Inflammatory macrophage treated with lipopolysaccharide for 1 hour (primary cell): ENCODE measurements at regions not wholly inside any gene's neighbourhood (a gene's known extent, or its start where the extent isn't known, plus 50 kb on each side); places are given as distances from the start of the nearest gene placed in this dataset.
"Not testable (repeated sequence)": the region's sequence is repeated elsewhere in the genome, so short reads cannot be mapped to it uniquely, and the experiment has no call there.

Experiments used
- DNase-seq, 2 donors: peaks; one replicate each; pipeline ENCODE4 v3.0.0-alpha.2; 2020 to 2022

GRCh38 chr5:40121236-40121635 is 558.5 kb upstream of the PTGER4 start:
- DNase-seq: no peak

DNA sequence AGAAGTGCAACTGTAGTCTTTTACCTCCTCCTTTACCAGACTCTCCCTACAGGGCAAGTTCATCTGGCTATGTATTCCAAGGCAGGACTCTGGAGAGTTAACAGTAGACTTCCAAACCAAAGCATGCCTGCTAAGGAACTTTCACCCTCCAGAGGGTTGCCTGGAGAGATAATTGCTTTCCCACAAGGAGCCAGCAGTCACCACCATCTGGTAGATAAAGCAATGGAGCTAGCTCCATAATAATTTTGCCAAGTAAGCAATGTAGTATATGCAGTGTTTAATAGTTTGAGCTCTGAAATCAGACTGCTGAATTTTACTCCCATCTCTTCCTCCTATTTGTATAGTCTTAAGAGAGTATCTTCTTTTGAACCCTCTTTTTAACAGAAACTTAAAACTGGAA is 566.8 kb upstream of the PTGER4 start:
- DNase-seq: no peak

- DNase-seq: not testable (repeated sequence)
These were observed 568.7 kb upstream of the PTGER4 start for GRCh38 chr5:40111036-40111435.

- DNase-seq: peak; percentile 0 to 10
These were observed 570.8 kb upstream of the PTGER4 start for GRCh38 chr5:40108764-40109390.

- not testable (repeated sequence) for DNase-seq
These were observed 571.9 kb upstream of the PTGER4 start for GRCh38 chr5:40107786-40108185.

GRCh38 chr5:40106847-40107246 is 572.9 kb upstream of the PTGER4 start:
- no peak for DNase-seq

DNA sequence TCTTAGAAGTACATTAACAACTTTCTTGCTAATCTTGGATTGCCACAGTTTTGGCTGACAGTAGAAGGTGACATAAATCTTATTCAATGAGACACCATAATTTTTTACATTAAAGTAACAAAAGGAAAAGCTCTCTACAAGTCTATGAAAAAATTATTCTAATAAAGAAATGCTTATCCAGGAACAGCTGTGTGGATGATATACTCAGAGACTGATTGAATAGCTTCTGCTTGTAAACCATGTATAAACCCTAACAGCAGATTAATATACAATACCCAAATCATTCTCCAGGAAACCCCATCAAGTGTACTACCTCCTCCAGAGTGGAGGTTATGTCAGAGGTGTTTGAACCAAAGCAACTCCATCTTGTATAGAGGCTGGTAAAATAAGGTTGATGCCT is 581.4 kb upstream of the PTGER4 start:
- no peak for DNase-seq

DNA sequence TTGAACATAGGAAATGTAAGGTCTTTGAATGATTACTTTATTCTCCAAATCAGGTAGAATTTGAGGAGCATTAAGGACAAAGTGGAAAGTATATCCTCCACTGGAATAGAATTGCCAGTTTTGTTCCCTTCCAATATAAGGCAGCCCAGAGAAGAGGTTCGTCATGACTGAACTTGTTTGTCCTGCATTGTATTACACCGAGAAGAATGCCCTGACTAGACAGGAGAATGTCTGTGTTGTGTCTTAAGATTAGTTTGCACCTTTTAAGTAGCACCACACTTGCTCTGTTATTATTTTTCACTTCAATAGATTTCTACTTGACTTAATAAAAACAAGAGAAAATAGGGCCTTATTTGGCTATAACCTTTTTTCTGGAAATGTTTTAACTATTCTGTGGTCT is 586.2 kb upstream of the PTGER4 start:
- DNase-seq: no peak

- no peak for DNase-seq
These were observed 590.4 kb upstream of the PTGER4 start for GRCh38 chr5:40089269-40089668.

DNA sequence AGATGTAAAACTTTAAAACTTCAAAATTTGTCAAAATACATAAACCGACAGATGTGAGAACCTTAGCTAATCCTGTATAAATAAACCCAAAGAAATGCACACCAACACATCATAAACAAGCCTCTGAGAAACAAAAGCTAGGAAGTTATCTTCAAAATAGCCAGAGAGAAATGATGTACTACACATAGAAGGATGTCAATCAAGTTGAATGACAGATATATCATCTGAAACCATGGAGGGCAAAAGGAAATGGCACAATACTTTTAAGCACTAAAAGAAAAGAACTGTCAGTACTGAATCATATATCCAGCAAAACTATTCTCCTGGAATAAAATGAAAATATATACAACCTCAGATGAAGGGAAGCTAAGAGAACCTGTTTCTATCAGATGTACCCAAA is 595.1 kb upstream of the PTGER4 start:
- DNase-seq: no peak

DNA sequence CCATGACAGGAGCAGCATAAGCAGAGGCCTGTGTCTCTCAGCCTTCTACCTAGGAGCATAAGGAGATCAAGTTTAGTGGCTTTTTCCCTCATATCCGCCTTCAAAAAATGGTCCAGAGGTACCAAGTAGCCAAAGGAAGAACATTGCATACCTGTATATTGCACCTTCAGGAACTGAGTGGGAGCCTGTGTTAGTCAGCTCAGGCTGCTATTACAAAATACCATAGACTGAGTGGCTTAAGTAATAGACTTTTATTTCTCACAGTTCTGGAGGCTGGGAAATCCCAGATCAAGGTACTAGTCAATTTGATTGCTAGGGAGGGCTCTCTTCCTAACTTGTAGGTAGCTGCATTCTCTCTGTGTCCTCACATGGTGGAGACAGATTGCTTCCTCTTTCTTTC is 597.4 kb upstream of the PTGER4 start:
- no peak for DNase-seq

- DNase-seq: no peak
These were observed 599.5 kb upstream of the PTGER4 start for GRCh38 chr5:40080191-40080590.

DNA sequence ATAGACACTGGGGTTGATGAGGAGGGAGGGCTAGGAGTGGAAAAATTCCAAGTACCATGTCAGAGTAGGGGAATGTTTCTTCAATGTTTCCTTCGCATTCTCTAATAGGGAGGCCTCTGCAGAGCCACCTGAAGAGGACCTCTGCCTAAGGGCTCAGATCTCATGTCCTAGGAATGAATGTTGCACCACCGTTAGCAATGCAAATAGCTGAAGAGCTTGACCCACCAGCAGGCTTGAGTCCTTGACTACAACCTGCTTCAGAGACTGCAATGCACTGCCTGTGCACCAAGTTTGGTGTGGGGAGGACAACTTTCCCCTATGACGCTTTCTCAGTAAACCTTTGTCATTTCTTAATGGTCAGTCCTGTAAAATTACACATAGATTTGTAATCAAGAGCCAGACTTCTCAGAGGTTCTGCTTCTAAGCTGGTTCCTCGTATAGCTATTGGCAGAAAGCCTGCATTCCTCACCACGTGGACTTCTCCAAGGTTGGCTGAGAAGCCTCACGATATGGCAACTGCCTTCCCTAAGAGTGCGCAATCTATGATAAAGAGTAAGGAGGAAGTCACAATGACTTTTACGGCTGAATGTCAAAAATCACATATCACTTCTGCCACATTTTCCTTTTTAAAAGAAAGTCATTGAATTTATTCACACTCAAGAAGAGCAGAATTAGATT is 600.7 kb upstream of the PTGER4 start:
- peak in 1 of 2 donors; percentile 7 for DNase-seq

DNA sequence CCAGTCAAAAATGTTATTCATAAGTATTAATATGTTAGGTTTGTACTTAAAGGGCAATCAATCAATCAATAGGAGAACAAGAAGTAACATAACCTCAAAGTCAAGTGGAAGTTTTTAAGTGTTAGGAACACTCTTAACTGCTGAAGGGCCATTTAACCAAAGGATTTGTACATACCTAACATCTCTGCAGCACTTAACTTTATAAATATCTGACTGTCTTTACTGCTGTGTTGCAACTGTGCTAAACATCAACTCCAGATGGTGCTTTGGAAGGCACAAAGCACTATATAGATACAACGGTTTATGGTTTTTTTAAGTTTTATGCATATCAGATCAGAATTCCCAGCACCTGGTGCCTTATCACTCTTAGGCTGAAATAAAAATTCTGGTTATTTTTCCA is 604.9 kb upstream of the PTGER4 start:
- DNase-seq: no peak

GRCh38 chr5:40073927-40074326 is 605.8 kb upstream of the PTGER4 start:
- DNase-seq: no peak

DNA sequence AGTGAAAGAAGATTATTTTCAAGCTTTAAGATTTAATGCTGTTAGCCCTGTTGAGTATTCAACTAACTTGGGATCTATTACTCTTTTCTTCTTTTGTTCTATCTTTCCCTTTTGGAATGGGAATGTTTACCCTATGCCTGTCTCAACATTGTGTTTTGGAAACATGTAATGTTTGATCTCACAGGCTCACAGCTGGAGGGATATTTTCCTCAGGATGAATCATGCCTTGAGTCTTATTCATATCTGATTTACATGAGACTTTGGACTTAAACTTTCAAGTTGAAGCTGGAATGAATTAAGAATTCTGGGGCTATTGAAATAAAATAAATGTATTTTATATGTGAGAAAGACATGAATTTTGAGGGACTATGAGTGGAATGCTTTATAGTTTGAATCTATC is 607.8 kb upstream of the PTGER4 start:
- no peak for DNase-seq

- no peak for DNase-seq
These were observed 613.1 kb upstream of the PTGER4 start for GRCh38 chr5:40066616-40067015.

- no peak for DNase-seq
These were observed 626.9 kb upstream of the PTGER4 start for GRCh38 chr5:40052808-40053207.

- no peak for DNase-seq
These were observed 622.0 kb upstream of the DAB2 start for GRCh38 chr5:40046792-40047191.

DNA sequence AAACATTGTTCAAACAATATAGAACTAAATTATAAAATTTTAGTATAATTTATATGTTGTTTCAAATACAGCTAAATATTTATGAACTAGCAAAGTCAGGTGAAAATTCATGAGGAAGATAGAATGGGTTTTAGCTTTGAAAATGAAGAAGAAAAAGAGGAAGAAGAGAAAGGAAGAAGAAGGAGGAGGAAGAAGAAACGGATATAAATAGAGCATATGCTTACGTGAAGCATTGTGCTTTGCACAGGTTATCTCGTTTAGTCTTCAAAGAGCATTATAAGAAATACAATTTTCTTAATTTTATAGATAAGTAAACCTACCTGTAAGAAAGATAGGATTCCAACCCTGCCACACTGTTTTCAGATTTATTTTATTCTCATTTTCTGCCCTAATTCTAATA is 620.6 kb upstream of the DAB2 start:
- DNase-seq: no peak

- DNase-seq: no peak
These were observed 619.1 kb upstream of the DAB2 start for GRCh38 chr5:40043916-40044315.

- DNase-seq: no peak
These were observed 616.7 kb upstream of the DAB2 start for GRCh38 chr5:40041452-40041851.

- DNase-seq: no peak
These were observed 612.9 kb upstream of the DAB2 start for GRCh38 chr5:40037713-40038112.

GRCh38 chr5:40034441-40034840 is 609.7 kb upstream of the DAB2 start:
- DNase-seq: no peak

DNA sequence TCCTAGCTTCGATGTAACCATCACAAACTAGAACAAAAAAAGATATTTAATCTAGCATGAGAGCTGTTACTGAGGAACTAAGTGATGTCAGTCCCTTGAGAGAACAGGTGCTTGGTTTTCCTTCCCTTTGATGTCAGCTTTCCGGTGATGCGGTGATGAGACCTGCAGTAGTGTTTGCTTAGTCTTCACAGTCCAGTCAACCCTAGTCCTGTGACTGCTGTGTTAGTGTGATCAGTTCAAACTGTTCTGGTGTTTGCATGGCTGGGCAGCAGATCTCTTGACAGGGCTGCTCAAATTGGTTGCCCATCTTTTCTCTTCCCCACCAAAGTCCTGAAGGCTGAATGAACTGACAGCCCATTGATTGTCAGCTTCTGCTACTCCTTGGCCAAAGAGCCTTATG is 608.6 kb upstream of the DAB2 start:
- DNase-seq: no peak
